ENCODE measurements at regions not wholly inside any gene's neighbourhood (a gene's known extent, or its start where the extent isn't known, plus 50 kb on each side); places are given as distances from the start of the nearest gene placed in this dataset.

- H3K27me3 ChIP-seq (ENCODE audit: insufficient read depth, low read length), result no peaks in the 10 kb centered on the region
- no peak overlapping the region for H3K27ac ChIP-seq (ENCODE audit: low read depth, low read length)
- WGBS, result 92% methylated on average over 3 of the region's 3 CpGs
Observed at GRCh38 chr5:35297755-35298154, 67.5 kb upstream of the PRLR start.

GRCh38 chr5:35294976-35295375, 64.7 kb upstream of the PRLR start:
- Histone ChIP-seq H3K4me3 (ENCODE audit: low read length) (no peak overlapping the region), H3K27ac (ENCODE audit: low read depth, low read length) (no peak overlapping the region), H3K9me3 (ENCODE audit: insufficient read depth, low read depth, low read length) (peaks cover 16% of the 10 kb centered on the region; the same call in 1 of the 2 replicates), H3K4me1 (ENCODE audit: insufficient read depth, low read length) (no peaks in the 10 kb centered on the region), H3K27me3 (ENCODE audit: insufficient read depth, low read length) (no peaks in the 10 kb centered on the region), H3K9ac (ENCODE audit: low read depth, low read length) (no peak overlapping the region), H3K36me3 (ENCODE audit: insufficient read depth, low read length) (no peaks in the 10 kb centered on the region)
- no CpG with 5 or more reads among the region's 2 CpGs for WGBS

More at GRCh38 chr5:35297755-35298154, 67.5 kb upstream of the PRLR start:
- H3K4me3 ChIP-seq (ENCODE audit: low read length), result no peak overlapping the region
- H3K9me3 ChIP-seq (ENCODE audit: insufficient read depth, low read depth, low read length), result 0 out of 2 replicates have a peak, but pooled peaks cover 5% of the 10 kb centered on the region
- H3K4me1 ChIP-seq (ENCODE audit: insufficient read depth, low read length), result no peaks in the 10 kb centered on the region
- no peaks in the 10 kb centered on the region for H3K36me3 ChIP-seq (ENCODE audit: insufficient read depth, low read length)
- H3K9ac ChIP-seq (ENCODE audit: low read depth, low read length), result no peak overlapping the region

- Histone ChIP-seq H3K9ac (ENCODE audit: low read depth, low read length) (no peak overlapping the region), H3K36me3 (ENCODE audit: insufficient read depth, low read length) (no peaks in the 10 kb centered on the region), H3K4me1 (ENCODE audit: insufficient read depth, low read length) (no peaks in the 10 kb centered on the region), H3K27me3 (ENCODE audit: insufficient read depth, low read length) (no peaks in the 10 kb centered on the region), H3K27ac (ENCODE audit: low read depth, low read length) (no peak overlapping the region), H3K9me3 (ENCODE audit: insufficient read depth, low read depth, low read length) (peaks cover 21% of the 10 kb centered on the region; the same call in 1 of the 2 replicates), H3K4me3 (ENCODE audit: low read length) (no peak overlapping the region)
- 71% methylated on average over 4 of the region's 6 CpGs for WGBS
Observed at GRCh38 chr5:35294017-35294416, 63.7 kb upstream of the PRLR start.

GRCh38 chr5:35285435-35285834, 55.1 kb upstream of the PRLR start:
- Histone ChIP-seq H3K9me3 (ENCODE audit: insufficient read depth, low read depth, low read length) (peaks cover 39% of the 10 kb centered on the region), H3K9ac (ENCODE audit: low read depth, low read length) (no peak overlapping the region), H3K27me3 (ENCODE audit: insufficient read depth, low read length) (no peaks in the 10 kb centered on the region), H3K36me3 (ENCODE audit: insufficient read depth, low read length) (no peaks in the 10 kb centered on the region), H3K27ac (ENCODE audit: low read depth, low read length) (no peak overlapping the region), H3K4me1 (ENCODE audit: insufficient read depth, low read length) (no peaks in the 10 kb centered on the region), H3K4me3 (ENCODE audit: low read length) (no peak overlapping the region)
- 100% methylated on average over 1 of the region's 3 CpGs for WGBS

- no peak overlapping the region for H3K9ac ChIP-seq (ENCODE audit: low read depth, low read length)
- no peak overlapping the region for H3K4me3 ChIP-seq (ENCODE audit: low read length)
- no peaks in the 10 kb centered on the region for H3K27me3 ChIP-seq (ENCODE audit: insufficient read depth, low read length)
- no CpG with 5 or more reads among the region's 1 CpG for WGBS
- no peak overlapping the region for H3K27ac ChIP-seq (ENCODE audit: low read depth, low read length)
- H3K4me1 ChIP-seq (ENCODE audit: insufficient read depth, low read length), result no peaks in the 10 kb centered on the region
- H3K9me3 ChIP-seq (ENCODE audit: insufficient read depth, low read depth, low read length), result peaks cover 39% of the 10 kb centered on the region
- no peaks in the 10 kb centered on the region for H3K36me3 ChIP-seq (ENCODE audit: insufficient read depth, low read length)
Observed at GRCh38 chr5:35285011-35285410, 54.7 kb upstream of the PRLR start.

GRCh38 chr5:35284364-35284763, 54.1 kb upstream of the PRLR start:
- Histone ChIP-seq H3K9ac (ENCODE audit: low read depth, low read length) (no peak overlapping the region), H3K27me3 (ENCODE audit: insufficient read depth, low read length) (no peaks in the 10 kb centered on the region), H3K9me3 (ENCODE audit: insufficient read depth, low read depth, low read length) (peaks cover 36% of the 10 kb centered on the region), H3K27ac (ENCODE audit: low read depth, low read length) (no peak overlapping the region), H3K36me3 (ENCODE audit: insufficient read depth, low read length) (no peaks in the 10 kb centered on the region), H3K4me3 (ENCODE audit: low read length) (no peak overlapping the region), H3K4me1 (ENCODE audit: insufficient read depth, low read length) (no peaks in the 10 kb centered on the region)

- no peak overlapping the region for H3K9ac ChIP-seq (ENCODE audit: low read depth, low read length)
- no peaks in the 10 kb centered on the region for H3K36me3 ChIP-seq (ENCODE audit: insufficient read depth, low read length)
- WGBS, result 89% methylated on average over 1 of the region's 1 CpG
- H3K27ac ChIP-seq (ENCODE audit: low read depth, low read length), result no peak overlapping the region
- H3K27me3 ChIP-seq (ENCODE audit: insufficient read depth, low read length), result no peaks in the 10 kb centered on the region
- no peaks in the 10 kb centered on the region for H3K4me1 ChIP-seq (ENCODE audit: insufficient read depth, low read length)
- no peak overlapping the region for H3K4me3 ChIP-seq (ENCODE audit: low read length)
- H3K9me3 ChIP-seq (ENCODE audit: insufficient read depth, low read depth, low read length), result peaks cover 37% of the 10 kb centered on the region
Observed at GRCh38 chr5:35282810-35283209, 52.5 kb upstream of the PRLR start.

- peaks cover 37% of the 10 kb centered on the region for H3K9me3 ChIP-seq (ENCODE audit: insufficient read depth, low read depth, low read length)
- H3K27ac ChIP-seq (ENCODE audit: low read depth, low read length), result no peak overlapping the region
- H3K9ac ChIP-seq (ENCODE audit: low read depth, low read length), result no peak overlapping the region
- no peak overlapping the region for H3K4me3 ChIP-seq (ENCODE audit: low read length)
- 87% methylated on average over 2 of the region's 2 CpGs for WGBS
- H3K36me3 ChIP-seq (ENCODE audit: insufficient read depth, low read length), result no peaks in the 10 kb centered on the region
- H3K4me1 ChIP-seq (ENCODE audit: insufficient read depth, low read length), result no peaks in the 10 kb centered on the region
- H3K27me3 ChIP-seq (ENCODE audit: insufficient read depth, low read length), result no peaks in the 10 kb centered on the region
Observed at GRCh38 chr5:35281613-35282012, 51.3 kb upstream of the PRLR start.

Data from HUES64 (cell line).